ENCODE measurements at regions not wholly inside any gene's neighbourhood (a gene's known extent, or its start where the extent isn't known, plus 50 kb on each side); places are given as distances from the start of the nearest gene placed in this dataset.
"Not testable (repeated sequence)": the region's sequence is repeated elsewhere in the genome, so short reads cannot be mapped to it uniquely, and the experiment has no call there.

DNA sequence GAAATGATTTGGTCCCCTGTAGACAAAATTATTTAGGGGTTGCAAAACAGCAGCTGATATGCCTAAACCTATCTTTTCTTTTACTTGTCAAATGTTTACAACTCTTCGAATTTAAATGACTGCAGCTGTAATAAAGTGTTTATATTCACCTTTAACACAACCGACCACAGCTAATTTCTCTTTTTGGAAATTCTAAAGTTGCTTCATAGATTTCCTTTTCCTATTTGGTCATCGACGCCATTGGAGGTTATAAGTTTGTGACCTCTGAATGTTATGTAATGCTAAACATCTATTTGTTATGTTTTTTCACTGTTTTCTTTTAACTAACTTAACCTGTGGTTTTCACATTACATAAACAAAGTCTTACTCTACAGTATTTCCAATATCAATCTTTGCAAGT, 1094.9 kb upstream of the EPHA6 start:
- Mint-ChIP-seq H3K27me3 (no peaks in the 10 kb centered on the region), H3K27ac (no peak overlapping the region), H3K4me1 (no peaks in the 10 kb centered on the region), H3K4me3 (no peak overlapping the region), H3K36me3 (no peaks in the 10 kb centered on the region), H3K9me3 (ENCODE audit: low read depth) (no peaks in the 10 kb centered on the region)
- no peak for DNase-seq
- ATAC-seq = no peak
- CTCF ChIA-PET = no interaction called here

GRCh38 chr3:95721938-95722337, 1092.5 kb upstream of the EPHA6 start:
- H3K27ac Mint-ChIP-seq = no peak overlapping the region

DNA sequence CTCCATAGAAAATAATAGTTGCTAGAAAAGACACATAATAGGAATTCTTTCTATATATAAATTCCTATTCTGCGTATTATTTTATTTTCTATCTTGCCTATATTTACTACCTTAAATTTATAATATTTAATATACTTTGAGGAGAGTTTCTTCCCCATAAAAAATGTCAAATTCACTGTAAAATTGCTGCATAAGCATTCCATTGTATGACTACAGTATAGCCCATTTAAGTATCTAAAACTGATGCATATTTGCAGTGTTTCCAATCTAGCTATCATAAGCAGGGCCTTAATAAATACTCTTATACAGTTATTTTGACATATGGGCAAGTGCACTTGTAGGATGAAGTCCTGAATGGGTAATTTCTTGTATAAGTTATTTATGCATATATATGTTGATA, 1088.6 kb upstream of the EPHA6 start:
- no peaks in the 10 kb centered on the region for H3K27me3 Mint-ChIP-seq
- DNase-seq = no peak
- CTCF ChIA-PET = no interaction called here
- no peak overlapping the region for H3K4me3 Mint-ChIP-seq
- H3K36me3 Mint-ChIP-seq = no peaks in the 10 kb centered on the region
- no peaks in the 10 kb centered on the region for H3K4me1 Mint-ChIP-seq
- no peak for ATAC-seq
- no peak overlapping the region for H3K27ac Mint-ChIP-seq
- peaks cover 2% of the 10 kb centered on the region for H3K9me3 Mint-ChIP-seq (ENCODE audit: low read depth)

More at GRCh38 chr3:95721938-95722337, 1092.5 kb upstream of the EPHA6 start:
- CTCF ChIA-PET = no interaction called here
- Mint-ChIP-seq H3K27me3 (no peaks in the 10 kb centered on the region), H3K4me3 (no peak overlapping the region), H3K4me1 (no peaks in the 10 kb centered on the region), H3K9me3 (ENCODE audit: low read depth) (no peaks in the 10 kb centered on the region), H3K36me3 (no peaks in the 10 kb centered on the region)
- ATAC-seq (no peak), DNase-seq (no peak)

- H3K9me3 Mint-ChIP-seq (ENCODE audit: low read depth) = peaks cover 2% of the 10 kb centered on the region
- H3K27me3 Mint-ChIP-seq = no peaks in the 10 kb centered on the region
- H3K27ac Mint-ChIP-seq = no peak overlapping the region
- ATAC-seq (no peak), DNase-seq (no peak)
- CTCF ChIA-PET = no interaction called here
- no peak overlapping the region for H3K4me3 Mint-ChIP-seq
- no peaks in the 10 kb centered on the region for H3K36me3 Mint-ChIP-seq
- H3K4me1 Mint-ChIP-seq = no peaks in the 10 kb centered on the region
Observed at GRCh38 chr3:95731753-95732152, 1082.6 kb upstream of the EPHA6 start.

DNA sequence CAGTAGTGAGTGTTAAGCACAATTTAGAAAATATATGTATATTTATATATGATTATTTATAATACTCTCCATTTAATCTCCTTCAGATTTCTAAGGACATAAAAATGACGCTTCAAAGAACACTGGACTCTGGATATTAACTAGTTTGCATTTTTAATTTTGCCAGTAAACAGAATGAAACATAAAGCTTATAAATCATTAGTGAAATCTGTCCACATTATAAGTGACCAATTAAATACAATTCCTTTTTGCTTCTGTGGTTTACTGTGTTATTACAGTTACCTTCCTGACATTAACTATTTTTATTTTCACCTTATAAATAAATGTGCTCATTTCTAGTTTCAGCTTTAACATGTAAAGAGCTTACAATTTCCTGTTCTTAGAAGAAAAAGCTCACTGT, 1081.1 kb upstream of the EPHA6 start:
- CTCF ChIA-PET = no interaction called here
- no peaks in the 10 kb centered on the region for H3K4me1 Mint-ChIP-seq
- no peaks in the 10 kb centered on the region for H3K36me3 Mint-ChIP-seq
- H3K9me3 Mint-ChIP-seq (ENCODE audit: low read depth) = peaks cover 2% of the 10 kb centered on the region
- ATAC-seq (no peak), DNase-seq (no peak)
- H3K4me3 Mint-ChIP-seq = no peak overlapping the region
- no peaks in the 10 kb centered on the region for H3K27me3 Mint-ChIP-seq
- H3K27ac Mint-ChIP-seq = no peak overlapping the region

DNA sequence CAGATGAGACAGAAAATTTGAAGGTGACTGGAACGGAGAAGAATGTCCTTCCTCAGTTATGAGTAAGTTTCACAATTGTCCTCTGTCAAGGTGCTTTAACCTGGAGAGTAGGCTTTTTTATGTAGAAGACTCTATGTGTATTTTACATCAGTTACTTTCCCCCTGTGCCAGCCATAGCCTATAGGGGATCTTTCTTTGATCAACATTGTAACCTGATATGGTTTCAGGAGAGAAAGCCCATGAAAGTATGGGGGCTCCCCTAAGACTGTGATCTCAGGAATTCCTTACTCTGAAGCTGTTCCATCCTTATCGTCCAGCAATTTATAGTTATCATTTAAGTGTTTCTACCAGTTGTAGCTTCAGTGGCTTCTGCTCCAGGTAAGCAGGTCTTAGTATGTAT, 1076.3 kb upstream of the EPHA6 start:
- no peak overlapping the region for H3K27ac Mint-ChIP-seq
- H3K9me3 Mint-ChIP-seq (ENCODE audit: low read depth) = no peaks in the 10 kb centered on the region
- no peak for ATAC-seq
- H3K4me1 Mint-ChIP-seq = no peaks in the 10 kb centered on the region
- no peaks in the 10 kb centered on the region for H3K27me3 Mint-ChIP-seq
- CTCF ChIA-PET = no interaction called here
- no peaks in the 10 kb centered on the region for H3K36me3 Mint-ChIP-seq
- H3K4me3 Mint-ChIP-seq = no peak overlapping the region
- DNase-seq = no peak

DNA sequence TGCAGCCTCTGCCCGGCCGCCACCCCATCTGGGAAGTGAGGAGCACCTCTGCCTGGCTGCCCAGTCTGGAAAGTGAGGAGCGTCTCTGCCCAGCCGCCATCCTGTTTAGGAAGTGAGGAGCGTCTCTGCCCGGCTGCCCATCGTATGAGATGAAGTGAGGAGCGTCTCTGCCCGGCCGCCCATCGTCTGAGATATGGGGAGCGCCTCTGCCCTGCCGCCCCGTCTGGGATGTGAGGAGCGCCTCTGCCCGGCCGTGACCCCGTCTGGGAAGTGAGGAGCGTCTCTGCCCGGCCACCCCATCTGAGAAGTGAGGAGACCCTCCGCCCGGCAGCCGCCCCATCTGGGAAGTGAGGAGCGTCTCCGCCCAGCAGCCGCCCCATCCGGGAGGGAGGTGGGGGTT, 1069.5 kb upstream of the EPHA6 start:
- H3K4me1 Mint-ChIP-seq; H3K36me3 Mint-ChIP-seq; H3K27ac Mint-ChIP-seq; H3K9me3 Mint-ChIP-seq (ENCODE audit: low read depth); CTCF ChIA-PET; H3K4me3 Mint-ChIP-seq; DNase-seq; ATAC-seq; H3K27me3 Mint-ChIP-seq: not testable (repeated sequence)

DNA sequence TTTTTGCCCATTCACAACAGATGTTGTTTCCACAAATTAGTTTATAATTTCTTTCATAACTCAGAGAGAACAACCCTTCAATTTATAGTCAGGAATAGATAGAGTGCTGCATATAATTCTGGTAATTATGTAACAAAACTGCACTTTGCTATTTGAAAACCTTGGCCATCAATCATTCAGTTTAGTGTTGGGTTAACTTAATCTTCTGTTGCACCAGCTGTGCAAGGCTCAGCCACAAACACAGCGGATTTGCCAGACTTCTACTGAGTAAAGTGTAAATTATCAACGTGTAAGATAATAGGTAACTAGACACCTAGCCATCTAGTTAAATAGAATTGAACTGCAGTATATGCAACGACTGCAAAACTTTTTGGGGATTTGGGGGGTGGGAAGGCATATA, 1064.3 kb upstream of the EPHA6 start:
- CTCF ChIA-PET = no interaction called here
- Mint-ChIP-seq H3K27me3 (no peaks in the 10 kb centered on the region), H3K4me1 (no peaks in the 10 kb centered on the region), H3K4me3 (no peak overlapping the region), H3K27ac (no peak overlapping the region), H3K9me3 (ENCODE audit: low read depth) (peaks cover 3% of the 10 kb centered on the region), H3K36me3 (no peaks in the 10 kb centered on the region)
- DNase-seq (no peak), ATAC-seq (no peak)

GRCh38 chr3:95751509-95751908, 1062.9 kb upstream of the EPHA6 start:
- DNase-seq (no peak), ATAC-seq (no peak)
- Mint-ChIP-seq H3K4me3 (no peak overlapping the region), H3K4me1 (no peaks in the 10 kb centered on the region), H3K27me3 (no peaks in the 10 kb centered on the region), H3K9me3 (ENCODE audit: low read depth) (peaks cover 3% of the 10 kb centered on the region), H3K27ac (no peak overlapping the region), H3K36me3 (no peaks in the 10 kb centered on the region)
- CTCF ChIA-PET = no interaction called here

GRCh38 chr3:95752199-95752598, 1062.2 kb upstream of the EPHA6 start:
- Mint-ChIP-seq H3K27ac (no peak overlapping the region), H3K4me3 (no peak overlapping the region), H3K27me3 (no peaks in the 10 kb centered on the region), H3K9me3 (ENCODE audit: low read depth) (peaks cover 3% of the 10 kb centered on the region), H3K4me1 (no peaks in the 10 kb centered on the region), H3K36me3 (no peaks in the 10 kb centered on the region)
- DNase-seq = no peak
- ATAC-seq = no peak
- CTCF ChIA-PET = no interaction called here

DNA sequence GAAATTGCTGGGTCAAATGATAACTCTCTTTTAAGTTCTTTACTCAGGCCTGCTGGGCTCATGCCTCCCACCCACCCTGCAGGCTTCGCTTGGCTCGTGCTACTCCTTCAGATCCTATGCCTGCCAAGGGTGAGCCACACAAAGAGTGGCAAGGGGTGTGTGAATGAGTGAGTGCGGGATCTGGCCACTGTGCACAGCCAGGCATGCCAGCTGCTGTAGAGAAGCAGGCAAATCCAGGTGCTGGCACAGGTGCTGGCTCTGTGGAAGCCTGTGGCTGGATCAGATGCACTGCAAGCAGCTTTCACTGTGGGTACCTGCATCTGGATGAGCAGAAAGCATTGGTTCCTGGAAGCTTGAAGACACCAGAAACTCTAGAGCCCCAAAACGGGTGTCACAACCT, 1055.7 kb upstream of the EPHA6 start:
- ATAC-seq = no peak
- Mint-ChIP-seq H3K27me3 (no peaks in the 10 kb centered on the region), H3K27ac (no peak overlapping the region), H3K36me3 (no peaks in the 10 kb centered on the region), H3K9me3 (ENCODE audit: low read depth) (peaks cover 3% of the 10 kb centered on the region), H3K4me1 (no peaks in the 10 kb centered on the region), H3K4me3 (no peak overlapping the region)
- CTCF ChIA-PET = no interaction called here
- no peak for DNase-seq

GRCh38 chr3:95759614-95760301, 1054.6 kb upstream of the EPHA6 start:
- no peaks in the 10 kb centered on the region for H3K36me3 Mint-ChIP-seq
- CTCF ChIA-PET = no interaction called here
- H3K27ac Mint-ChIP-seq = no peak overlapping the region
- no peak overlapping the region for H3K4me3 Mint-ChIP-seq
- no peaks in the 10 kb centered on the region for H3K4me1 Mint-ChIP-seq
- H3K9me3 Mint-ChIP-seq (ENCODE audit: low read depth) = peaks cover 3% of the 10 kb centered on the region
- DNase-seq = no peak
- no peak for ATAC-seq
- H3K27me3 Mint-ChIP-seq = no peaks in the 10 kb centered on the region

DNA sequence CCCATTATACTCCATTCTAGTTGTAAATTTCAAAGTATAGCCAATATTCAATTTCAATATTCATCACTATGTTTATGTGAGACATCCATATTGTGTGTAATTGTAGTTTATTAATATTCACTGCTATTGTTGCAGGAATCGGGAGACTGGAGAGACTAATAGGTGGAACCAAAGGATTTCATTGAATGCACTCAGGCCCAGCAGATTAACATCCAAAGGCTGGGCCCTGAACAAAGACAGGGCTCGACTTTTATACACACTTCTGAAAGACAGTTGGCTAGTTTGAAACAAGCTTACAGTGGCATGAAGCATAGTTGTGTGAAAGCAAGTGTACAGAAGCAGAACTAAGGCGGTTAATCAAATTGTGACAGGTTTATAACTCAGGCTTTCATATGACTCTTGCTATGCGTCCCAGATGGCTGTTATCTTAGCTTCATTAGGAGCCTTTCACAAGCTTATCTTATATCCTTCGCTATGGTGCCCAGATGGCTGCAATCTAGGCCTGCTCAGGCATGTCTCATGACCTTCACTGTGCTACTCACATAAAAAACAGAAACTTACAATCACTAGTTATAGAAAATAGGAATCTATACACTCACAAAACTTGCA, 1038.8 kb upstream of the EPHA6 start:
- Mint-ChIP-seq H3K27me3 (no peaks in the 10 kb centered on the region), H3K4me3 (no peak overlapping the region), H3K9me3 (ENCODE audit: low read depth) (peaks cover 12% of the 10 kb centered on the region), H3K36me3 (no peaks in the 10 kb centered on the region), H3K4me1 (no peaks in the 10 kb centered on the region), H3K27ac (no peak overlapping the region)
- no peak for DNase-seq
- no peak for ATAC-seq
- CTCF ChIA-PET = no interaction called here

DNA sequence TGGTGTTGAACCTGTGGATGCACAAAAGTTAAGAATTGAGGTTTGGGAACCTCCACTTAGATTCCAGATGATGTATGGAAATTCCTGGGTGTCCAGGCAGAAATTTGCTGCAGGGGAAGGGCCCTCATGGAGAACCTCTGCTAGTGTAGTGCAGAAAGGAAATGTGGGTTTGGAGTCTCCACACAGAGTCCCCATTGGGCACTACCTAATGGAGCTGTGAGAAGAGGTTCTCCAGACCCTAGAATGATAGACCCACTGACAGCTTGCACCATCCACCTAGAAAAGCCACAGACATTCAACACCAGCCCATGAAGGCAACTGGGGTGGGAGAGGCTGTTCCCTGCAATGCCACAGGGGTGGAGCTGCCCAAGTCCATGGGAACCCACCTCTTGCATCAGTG, 1032.8 kb upstream of the EPHA6 start:
- Mint-ChIP-seq H3K4me3 (no peak overlapping the region), H3K36me3 (no peaks in the 10 kb centered on the region), H3K4me1 (no peaks in the 10 kb centered on the region), H3K27me3 (no peaks in the 10 kb centered on the region), H3K9me3 (ENCODE audit: low read depth) (no peaks in the 10 kb centered on the region), H3K27ac (no peak overlapping the region)
- DNase-seq (no peak), ATAC-seq (no peak)
- CTCF ChIA-PET = no interaction called here

- DNase-seq (no peak), ATAC-seq (no peak)
- no peak overlapping the region for H3K4me3 Mint-ChIP-seq
- H3K27me3 Mint-ChIP-seq = no peaks in the 10 kb centered on the region
- H3K27ac Mint-ChIP-seq = no peak overlapping the region
- no peaks in the 10 kb centered on the region for H3K4me1 Mint-ChIP-seq
- H3K36me3 Mint-ChIP-seq = no peaks in the 10 kb centered on the region
- H3K9me3 Mint-ChIP-seq (ENCODE audit: low read depth) = peaks cover 2% of the 10 kb centered on the region
- CTCF ChIA-PET = no interaction called here
Observed at GRCh38 chr3:95789111-95789510, 1025.3 kb upstream of the EPHA6 start.

Data from activated CD8-positive, alpha-beta memory T cell treated with anti-CD3 and anti-CD28 coated beads, Interleukin-2, amount 10 ng/mL, durations not matched to agents 7 days and 5 days (primary cell).